ENCODE measurements at regions not wholly inside any gene's neighbourhood (a gene's known extent, or its start where the extent isn't known, plus 50 kb on each side); places are given as distances from the start of the nearest gene placed in this dataset.

DNA sequence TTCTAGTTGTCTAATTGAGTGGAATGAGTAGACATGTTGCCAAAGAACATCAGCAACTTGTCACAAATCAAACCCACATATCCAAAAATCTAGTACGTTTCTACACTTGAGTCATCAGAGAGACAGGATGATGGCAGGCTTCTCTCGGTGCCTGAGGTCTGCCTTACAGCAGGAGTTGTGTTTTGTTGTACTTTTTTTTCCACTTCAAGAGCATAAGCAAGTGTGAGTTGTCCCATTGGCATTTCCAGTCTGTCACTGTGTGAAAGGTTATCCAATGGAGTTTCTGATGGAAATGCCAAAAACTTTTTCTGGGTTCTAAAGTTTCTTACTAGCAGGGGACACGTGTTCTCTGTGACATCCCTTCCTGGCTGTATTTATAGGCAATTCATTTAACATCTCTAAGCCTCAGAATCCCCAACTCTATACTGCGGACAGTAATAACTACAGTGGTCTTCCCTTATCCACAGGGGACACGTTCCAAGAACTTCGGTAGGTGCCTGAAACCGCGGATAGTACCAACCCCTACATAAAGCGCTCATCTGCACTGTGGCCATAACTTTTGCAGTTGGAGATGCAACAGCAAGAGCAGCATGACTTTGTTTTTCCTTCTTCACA, 246.5 kb downstream of the SYK start:
- Histone ChIP-seq H3K36me3 (ENCODE audit: control insufficient read depth, low read length) (no peaks in the 10 kb centered on the region), H3K27me3 (ENCODE audit: control insufficient read depth, low read length) (peaks cover 15% of the 10 kb centered on the region), H3K9me2 (replicated peaks; ENCODE audit: control insufficient read depth, low read length) (no peaks in the 10 kb centered on the region), H3K4me2 (ENCODE audit: low read length) (no peak overlapping the region), H3K4me3 (ENCODE audit: low read length) (no peak overlapping the region), H3K79me2 (ENCODE audit: control insufficient read depth, low read length) (no peaks in the 10 kb centered on the region), H4K20me1 (ENCODE audit: control insufficient read depth, insufficient read depth, low read depth, low read length) (no peaks in the 10 kb centered on the region), H3F3A (ENCODE audit: control insufficient read depth, insufficient read depth) (no peaks in the 10 kb centered on the region), H3K27ac (ENCODE audit: low read depth, low read length) (no peak overlapping the region), H3K4me1 (ENCODE audit: control insufficient read depth, low read length) (no peaks in the 10 kb centered on the region), H3K9me3 (ENCODE audit: control insufficient read depth, insufficient read depth, low read length) (no peaks in the 10 kb centered on the region)
- TF ChIP-seq, protein P1, sequence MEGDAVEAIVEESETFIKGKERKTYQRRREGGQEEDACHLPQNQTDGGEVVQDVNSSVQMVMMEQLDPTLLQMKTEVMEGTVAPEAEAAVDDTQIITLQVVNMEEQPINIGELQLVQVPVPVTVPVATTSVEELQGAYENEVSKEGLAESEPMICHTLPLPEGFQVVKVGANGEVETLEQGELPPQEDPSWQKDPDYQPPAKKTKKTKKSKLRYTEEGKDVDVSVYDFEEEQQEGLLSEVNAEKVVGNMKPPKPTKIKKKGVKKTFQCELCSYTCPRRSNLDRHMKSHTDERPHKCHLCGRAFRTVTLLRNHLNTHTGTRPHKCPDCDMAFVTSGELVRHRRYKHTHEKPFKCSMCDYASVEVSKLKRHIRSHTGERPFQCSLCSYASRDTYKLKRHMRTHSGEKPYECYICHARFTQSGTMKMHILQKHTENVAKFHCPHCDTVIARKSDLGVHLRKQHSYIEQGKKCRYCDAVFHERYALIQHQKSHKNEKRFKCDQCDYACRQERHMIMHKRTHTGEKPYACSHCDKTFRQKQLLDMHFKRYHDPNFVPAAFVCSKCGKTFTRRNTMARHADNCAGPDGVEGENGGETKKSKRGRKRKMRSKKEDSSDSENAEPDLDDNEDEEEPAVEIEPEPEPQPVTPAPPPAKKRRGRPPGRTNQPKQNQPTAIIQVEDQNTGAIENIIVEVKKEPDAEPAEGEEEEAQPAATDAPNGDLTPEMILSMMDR (IDR thresholded peaks at IDR 0.05; ENCODE audit: low read depth, low read length, poor library complexity, severe bottlenecking), result no peak
- no peak for TF ChIP-seq EZH2phosphoT487 (IDR thresholded peaks at IDR 0.05; ENCODE audit: borderline replicate concordance, low read length)

DNA sequence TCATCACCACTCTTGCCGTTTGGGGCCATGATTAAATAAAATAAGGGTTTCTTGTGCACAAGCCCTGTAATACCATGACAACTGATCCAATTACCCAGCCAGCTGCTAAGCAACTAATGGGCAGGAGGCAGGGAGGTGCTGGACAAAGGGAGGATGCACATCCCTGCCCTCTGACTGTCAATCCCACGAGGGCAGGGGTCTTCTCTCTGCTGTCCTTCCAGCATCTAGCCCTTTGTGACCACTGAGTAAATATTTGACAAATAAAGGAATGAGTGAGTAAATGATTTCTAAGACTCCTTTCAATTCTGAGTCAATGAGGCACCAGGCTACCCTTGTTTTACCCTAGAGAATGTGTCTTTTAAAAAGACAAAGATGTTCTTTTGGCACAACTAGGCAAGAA, 247.1 kb downstream of the SYK start:
- no peaks in the 10 kb centered on the region for H3K9me2 ChIP-seq (replicated peaks; ENCODE audit: control insufficient read depth, low read length)
- H3K9me3 ChIP-seq (ENCODE audit: control insufficient read depth, insufficient read depth, low read length), result no peaks in the 10 kb centered on the region
- H3K4me2 ChIP-seq (ENCODE audit: low read length), result no peak overlapping the region
- no peak overlapping the region for H3K27ac ChIP-seq (ENCODE audit: low read depth, low read length)
- H3K79me2 ChIP-seq (ENCODE audit: control insufficient read depth, low read length), result no peaks in the 10 kb centered on the region
- TF ChIP-seq, protein P1 (IDR thresholded peaks at IDR 0.05; ENCODE audit: low read depth, low read length, poor library complexity, severe bottlenecking), result no peak
- no peak for TF ChIP-seq EZH2phosphoT487 (IDR thresholded peaks at IDR 0.05; ENCODE audit: borderline replicate concordance, low read length)
- H3K36me3 ChIP-seq (ENCODE audit: control insufficient read depth, low read length), result no peaks in the 10 kb centered on the region
- H3K4me3 ChIP-seq (ENCODE audit: low read length), result no peak overlapping the region
- H4K20me1 ChIP-seq (ENCODE audit: control insufficient read depth, insufficient read depth, low read depth, low read length), result no peaks in the 10 kb centered on the region
- H3K27me3 ChIP-seq (ENCODE audit: control insufficient read depth, low read length), result peaks cover 15% of the 10 kb centered on the region
- H3K4me1 ChIP-seq (ENCODE audit: control insufficient read depth, low read length), result no peaks in the 10 kb centered on the region
- H3F3A ChIP-seq (ENCODE audit: control insufficient read depth, insufficient read depth), result no peaks in the 10 kb centered on the region

DNA sequence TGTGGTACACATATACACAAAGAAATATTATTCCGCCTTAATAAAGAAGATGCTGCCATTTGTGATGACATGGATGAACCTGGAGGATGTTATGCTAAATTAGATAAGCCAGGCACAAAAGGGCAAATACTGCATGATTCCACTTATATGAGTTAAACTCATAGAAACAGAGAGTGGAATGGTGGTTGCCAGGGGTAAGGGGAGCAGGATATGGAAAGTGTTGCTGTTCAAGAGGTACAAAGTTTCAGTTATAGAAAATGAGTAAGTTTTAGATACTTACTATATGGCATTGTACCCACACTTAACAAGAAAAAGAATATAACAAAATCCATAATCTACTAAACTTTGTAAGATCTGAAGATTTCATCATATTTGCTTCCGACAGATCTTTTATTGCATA, 252.2 kb downstream of the SYK start:
- H3K79me2 ChIP-seq (ENCODE audit: control insufficient read depth, low read length), result no peaks in the 10 kb centered on the region
- H3K4me3 ChIP-seq (ENCODE audit: low read length), result no peak overlapping the region
- H3K27me3 ChIP-seq (ENCODE audit: control insufficient read depth, low read length), result peaks cover 19% of the 10 kb centered on the region
- no peaks in the 10 kb centered on the region for H3F3A ChIP-seq (ENCODE audit: control insufficient read depth, insufficient read depth)
- no peak overlapping the region for H3K27ac ChIP-seq (ENCODE audit: low read depth, low read length)
- no peaks in the 10 kb centered on the region for H3K4me1 ChIP-seq (ENCODE audit: control insufficient read depth, low read length)
- no peaks in the 10 kb centered on the region for H3K9me2 ChIP-seq (replicated peaks; ENCODE audit: control insufficient read depth, low read length)
- no peaks in the 10 kb centered on the region for H4K20me1 ChIP-seq (ENCODE audit: control insufficient read depth, insufficient read depth, low read depth, low read length)
- H3K4me2 ChIP-seq (ENCODE audit: low read length), result no peak overlapping the region
- H3K36me3 ChIP-seq (ENCODE audit: control insufficient read depth, low read length), result no peaks in the 10 kb centered on the region
- TF ChIP-seq EZH2phosphoT487 (IDR thresholded peaks at IDR 0.05; ENCODE audit: borderline replicate concordance, low read length), result no peak
- TF ChIP-seq, protein P1 (IDR thresholded peaks at IDR 0.05; ENCODE audit: low read depth, low read length, poor library complexity, severe bottlenecking), result no peak
- no peaks in the 10 kb centered on the region for H3K9me3 ChIP-seq (ENCODE audit: control insufficient read depth, insufficient read depth, low read length)

Measured in DOHH2 (cell line).